IMR-90 (cell line): ENCODE measurements at regions not wholly inside any gene's neighbourhood (a gene's known extent, or its start where the extent isn't known, plus 50 kb on each side); places are given as distances from the start of the nearest gene placed in this dataset.

ENCODE experiments used
- ATAC-seq: fragments of 200-7000 bp; cut with Tn5 transposase; 2 replicates; pipeline ENCODE4 v1.9.1; 2020; ENCODE audit warnings: low read depth, mild to moderate bottlenecking, moderate library complexity
- BruUV-seq: library from RNA; stranded (reverse); fragments of 400-500 nt; replicated peaks from 2 replicates; lab custom pipeline; 2021; lab: Mats Ljungman, UMichigan
- CTCF ChIA-PET: fragments of 300-600 bp; formaldehyde crosslinking; extraction: SDS; loops from one replicate; lab custom pipeline; 2021; ENCODE audit warnings: antibody characterized with exemption; lab: Yijun Ruan, JAX
- POLR2A ChIA-PET: fragments of 300-600 bp; sonication (Branson Sonifier 250); formaldehyde crosslinking; loops from one replicate; lab custom pipeline; 2022; ENCODE audit warnings: antibody characterized with exemption; ENCODE audit not compliant: unreplicated experiment; lab: Charles Lee
- DNase-seq: peaks from one replicate; pipeline ENCODE4 v3.0.0; 2013
- H2AFZ ChIP-seq: replicated peaks from 2 replicates; pipeline ENCODE3; 2013; ENCODE audit warnings: low read length, mild to moderate bottlenecking; ENCODE audit not compliant: poor library complexity
- H2AK5ac ChIP-seq: 2 replicates; pipeline ENCODE4 v1.6.1; 2013; ENCODE audit warnings: low read depth, low read length, inconsistent platforms
- H2AK9ac ChIP-seq: replicated peaks from 2 replicates; pipeline ENCODE3; 2013; ENCODE audit warnings: mild to moderate bottlenecking, low read depth, low read length, moderate library complexity; ENCODE audit not compliant: poor library complexity
- H2BK120ac ChIP-seq: 2 replicates; pipeline ENCODE4 v1.6.1; 2013; ENCODE audit warnings: low read depth, low read length, inconsistent platforms
- H2BK15ac ChIP-seq: 3 replicates; pipeline ENCODE4 v1.6.1; 2013; ENCODE audit warnings: low read depth, low read length, inconsistent platforms
- H2BK20ac ChIP-seq: 2 replicates; pipeline ENCODE4 v1.6.1; 2013; ENCODE audit warnings: low read depth, mild to moderate bottlenecking, inconsistent platforms, low read length, moderate library complexity
- H2BK5ac ChIP-seq: 2 replicates; pipeline ENCODE4 v1.6.1; 2013; ENCODE audit warnings: mild to moderate bottlenecking, low read depth, low read length, inconsistent platforms; ENCODE audit not compliant: poor library complexity, severe bottlenecking
- H3K14ac ChIP-seq: replicated peaks from 2 replicates; pipeline ENCODE4 v1.6.1; 2013; ENCODE audit warnings: low read depth, low read length, inconsistent platforms
- H3K18ac ChIP-seq: 2 replicates; pipeline ENCODE4 v1.6.1; 2013; ENCODE audit warnings: low read depth, low read length, control low read depth
- H3K23ac ChIP-seq: 2 replicates; pipeline ENCODE4 v1.6.1; 2013; ENCODE audit warnings: low read depth, low read length, inconsistent platforms
- H3K27ac ChIP-seq: 2 replicates; pipeline ENCODE4 v1.5.1; 2013; ENCODE audit warnings: mild to moderate bottlenecking, control low read depth, low read length; ENCODE audit not compliant: insufficient read depth
- H3K27me3 ChIP-seq: 2 replicates; pipeline ENCODE4 v1.6.1; 2013; ENCODE audit warnings: low read length; ENCODE audit not compliant: control insufficient read depth, insufficient read depth
- H3K36me3 ChIP-seq: 2 replicates; pipeline ENCODE4 v1.6.1; 2013; ENCODE audit warnings: low read length, mixed read lengths; ENCODE audit not compliant: control insufficient read depth, insufficient read depth
- H3K4ac ChIP-seq: 2 replicates; pipeline ENCODE4 v1.6.1; 2013; ENCODE audit warnings: low read depth, low read length, inconsistent platforms
- H3K4me1 ChIP-seq: 2 replicates; pipeline ENCODE4 v1.6.1; 2013; ENCODE audit warnings: low read length, mixed read lengths; ENCODE audit not compliant: control insufficient read depth, insufficient read depth
- H3K4me2 ChIP-seq: 2 replicates; pipeline ENCODE4 v1.6.1; 2013; ENCODE audit warnings: low read depth, mild to moderate bottlenecking, control low read depth, low read length, moderate library complexity
- H3K4me3 ChIP-seq: 2 replicates; pipeline ENCODE4 v1.5.1; 2013; ENCODE audit warnings: low read depth, mild to moderate bottlenecking, control low read depth, low read length, moderate library complexity; ENCODE audit not compliant: insufficient read depth
- H3K56ac ChIP-seq: 2 replicates; pipeline ENCODE4 v1.6.1; 2013; ENCODE audit warnings: low read length, inconsistent platforms; ENCODE audit not compliant: insufficient read depth; ENCODE audit errors: extremely low read depth
- H3K79me1 ChIP-seq, 2 experiments: 2 replicates each; pipeline ENCODE4 v1.6.1; 2013; ENCODE audit warnings: low read length in 2 of 2, inconsistent platforms in 1 of 2, low read depth in 1 of 2
- H3K9ac ChIP-seq: 2 replicates; pipeline ENCODE4 v1.6.1; 2013; ENCODE audit warnings: low read depth, low read length, control low read depth
- H3K9me1 ChIP-seq: 2 replicates; pipeline ENCODE4 v1.6.1; 2013; ENCODE audit warnings: low read length, inconsistent platforms; ENCODE audit not compliant: insufficient read depth
- H3K9me3 ChIP-seq: 2 replicates; pipeline ENCODE4 v1.6.1; 2013; ENCODE audit warnings: low read length; ENCODE audit not compliant: control insufficient read depth, insufficient read depth
- H4K20me1 ChIP-seq: 2 replicates; pipeline ENCODE4 v1.6.1; 2013; ENCODE audit warnings: low read length, inconsistent platforms; ENCODE audit not compliant: insufficient read depth
- H4K5ac ChIP-seq: 2 replicates; pipeline ENCODE4 v1.6.1; 2013; ENCODE audit warnings: mild to moderate bottlenecking, low read depth, low read length, control low read depth
- H4K8ac ChIP-seq, 2 experiments: 2 replicates each; pipeline ENCODE4 v1.6.1; 2013; ENCODE audit warnings: low read depth in 2 of 2, low read length in 2 of 2, control low read depth in 1 of 2, inconsistent platforms in 1 of 2
- H4K91ac ChIP-seq: 2 replicates; pipeline ENCODE4 v1.6.1; 2013; ENCODE audit warnings: low read depth, low read length, inconsistent platforms; ENCODE audit not compliant: insufficient read depth
- CEBPB ChIP-seq: IDR thresholded peaks from 2 replicates; pipeline ENCODE4 v1.6.1; 2012; ENCODE audit warnings: low read depth, low read length, improper control_type of control experiment
- CHD1 ChIP-seq: IDR thresholded peaks from 2 replicates; pipeline ENCODE4 v1.6.1; 2012; ENCODE audit warnings: low read depth, low read length, improper control_type of control experiment
- WGBS, 2 experiments: methylation state at CpG; one replicate each; pipeline versions ENCODE4 v1.1.5 to v1.1.7; 2013; ENCODE audit warnings: missing lambda C conversion rate in 2 of 2; ENCODE audit not compliant: insufficient read length in 1 of 2; ENCODE audit errors: extremely low coverage in 2 of 2; 5-methylcytosine and 5-hydroxymethylcytosine counted together
- dilution Hi-C: fragments of 300-500 bp; cut with HindIII; formaldehyde crosslinking; loops from one replicate; pipeline ENCODE4 v1.14.3; 2018; ENCODE audit warnings: low sequenced_read_pairs; ENCODE audit not compliant: unreplicated experiment
- in situ Hi-C: fragments of 300-500 bp; cut with MboI; formaldehyde crosslinking; loops from 3 replicates; pipeline ENCODE4 v1.14.3; 2019; ENCODE audit warnings: low sequenced_read_pairs, inconsistent platforms, mixed read lengths
- intact Hi-C: fragments of 100-400 bp; cut with micrococcal nuclease; formaldehyde crosslinking; loops from 2 replicates; pipeline ENCODE4 v1.10.0; 2022
- TF ChIP-seq, protein P1 (sequence below): conservative IDR thresholded peaks from 2 replicates; pipeline ENCODE4 v1.5.1; 2012; ENCODE audit warnings: mild to moderate bottlenecking, low read depth, low read length, improper control_type of control experiment

DNA sequence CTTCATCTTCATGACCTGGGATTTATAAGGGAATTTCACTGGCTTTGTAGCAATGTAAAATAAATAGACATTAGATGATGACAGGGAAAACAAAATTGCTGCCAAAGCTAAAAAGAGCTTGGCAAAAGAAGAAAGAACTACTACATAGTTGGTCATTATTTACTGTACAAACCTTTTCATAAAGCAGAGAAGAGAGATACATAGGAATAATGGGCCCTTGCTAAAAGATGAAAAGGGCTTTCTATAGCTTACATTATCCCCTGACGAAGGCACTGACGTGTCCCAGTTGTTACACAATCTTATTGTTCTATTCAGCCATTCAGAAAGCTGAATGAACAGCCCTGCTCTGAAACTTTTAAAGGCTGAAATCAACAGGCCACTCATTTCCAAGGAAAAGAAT, 57.1 kb downstream of the ZC3H11B start:
- BruUV-seq = no TSS peak
- H3K36me3 ChIP-seq = no peaks in the 10 kb centered on the region
- H2BK15ac ChIP-seq = no peak overlapping the region
- no peaks in the 10 kb centered on the region for H3K27me3 ChIP-seq
- no peak overlapping the region for H2AK5ac ChIP-seq
- ATAC-seq (peak; percentile 61), DNase-seq (peak; percentile 78)
- in situ Hi-C loops = loop anchor here (25.0 kb wide), 1 partner anchor 469 kb away; no protein-coding TSS in a partner anchor
- no peak overlapping the region for H4K5ac ChIP-seq
- H2AFZ ChIP-seq = no peak overlapping the region
- H2BK5ac ChIP-seq = no peak overlapping the region
- no peaks in the 10 kb centered on the region for H3K9me1 ChIP-seq
- H3K79me1 ChIP-seq = no peaks in the 10 kb centered on the region
- no peak overlapping the region for H3K27ac ChIP-seq
- no peak overlapping the region for H3K4ac ChIP-seq
- H3K4me3 ChIP-seq = no peak overlapping the region
- ChIA-PET CTCF (interaction anchor here (0.6 kb wide), 1 partner anchor 170 kb away, joined by 3 read pairs; no protein-coding TSS in a partner anchor), POLR2A (no interaction called here)
- H4K91ac ChIP-seq = no peak overlapping the region
- H3K23ac ChIP-seq = no peak overlapping the region
- intact Hi-C loops = no loop called here
- H3K56ac ChIP-seq = no peak overlapping the region
- no peaks in the 10 kb centered on the region; the same call in 1 of the 2 replicates for H3K4me1 ChIP-seq
- H3K4me2 ChIP-seq = no peak overlapping the region
- no peak overlapping the region for H3K14ac ChIP-seq
- H2BK120ac ChIP-seq = no peak overlapping the region
- no peak overlapping the region for H4K8ac ChIP-seq
- TF ChIP-seq CHD1 (no peak), CEBPB (peak; percentile 90)
- TF ChIP-seq, protein P1, sequence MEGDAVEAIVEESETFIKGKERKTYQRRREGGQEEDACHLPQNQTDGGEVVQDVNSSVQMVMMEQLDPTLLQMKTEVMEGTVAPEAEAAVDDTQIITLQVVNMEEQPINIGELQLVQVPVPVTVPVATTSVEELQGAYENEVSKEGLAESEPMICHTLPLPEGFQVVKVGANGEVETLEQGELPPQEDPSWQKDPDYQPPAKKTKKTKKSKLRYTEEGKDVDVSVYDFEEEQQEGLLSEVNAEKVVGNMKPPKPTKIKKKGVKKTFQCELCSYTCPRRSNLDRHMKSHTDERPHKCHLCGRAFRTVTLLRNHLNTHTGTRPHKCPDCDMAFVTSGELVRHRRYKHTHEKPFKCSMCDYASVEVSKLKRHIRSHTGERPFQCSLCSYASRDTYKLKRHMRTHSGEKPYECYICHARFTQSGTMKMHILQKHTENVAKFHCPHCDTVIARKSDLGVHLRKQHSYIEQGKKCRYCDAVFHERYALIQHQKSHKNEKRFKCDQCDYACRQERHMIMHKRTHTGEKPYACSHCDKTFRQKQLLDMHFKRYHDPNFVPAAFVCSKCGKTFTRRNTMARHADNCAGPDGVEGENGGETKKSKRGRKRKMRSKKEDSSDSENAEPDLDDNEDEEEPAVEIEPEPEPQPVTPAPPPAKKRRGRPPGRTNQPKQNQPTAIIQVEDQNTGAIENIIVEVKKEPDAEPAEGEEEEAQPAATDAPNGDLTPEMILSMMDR = no peak
- no peaks in the 10 kb centered on the region for H3K9me3 ChIP-seq
- H3K18ac ChIP-seq = no peak overlapping the region
- no peak overlapping the region for H2BK20ac ChIP-seq
- H2AK9ac ChIP-seq = no peak overlapping the region
- no peak overlapping the region for H3K9ac ChIP-seq
- no CpG with 5 or more reads among the region's 2 CpGs for WGBS, 2 experiments
- dilution Hi-C loops = no loop called here
- H4K20me1 ChIP-seq = no peaks in the 10 kb centered on the region
